Activated CD8-positive, alpha-beta memory T cell treated with anti-CD3 and anti-CD28 coated beads for 1 hour (primary cell): ENCODE measurements at regions not wholly inside any gene's neighbourhood (a gene's known extent, or its start where the extent isn't known, plus 50 kb on each side); places are given as distances from the start of the nearest gene placed in this dataset.

Experiments used
- DNase-seq, 2 donors: peaks; one replicate each; pipeline ENCODE4 v3.0.0-alpha.2; 2020; ENCODE audit warnings: low read depth in 1 of 2; ENCODE audit errors: extremely low read depth in 1 of 2

DNA sequence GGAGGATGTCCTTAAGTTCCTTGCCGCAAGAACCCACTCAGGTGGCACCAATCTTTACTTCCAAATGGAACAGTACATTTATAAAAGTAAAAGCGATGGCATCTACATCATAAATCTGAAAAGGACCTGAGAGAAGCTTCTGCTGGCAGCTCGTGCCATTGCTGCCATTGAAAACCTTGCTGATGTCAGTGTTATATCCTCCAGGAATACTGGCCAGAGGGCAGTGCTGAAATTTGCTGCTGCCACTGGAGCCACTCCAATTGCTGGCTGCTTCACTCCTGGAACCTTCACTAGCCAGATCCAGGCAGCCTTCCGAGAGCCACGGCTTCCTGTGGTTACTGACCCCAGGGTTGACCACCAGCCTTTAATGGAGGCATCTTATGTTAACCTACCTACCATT is 191.7 kb downstream of the TRIM27 start:
- no peak for DNase-seq

DNA sequence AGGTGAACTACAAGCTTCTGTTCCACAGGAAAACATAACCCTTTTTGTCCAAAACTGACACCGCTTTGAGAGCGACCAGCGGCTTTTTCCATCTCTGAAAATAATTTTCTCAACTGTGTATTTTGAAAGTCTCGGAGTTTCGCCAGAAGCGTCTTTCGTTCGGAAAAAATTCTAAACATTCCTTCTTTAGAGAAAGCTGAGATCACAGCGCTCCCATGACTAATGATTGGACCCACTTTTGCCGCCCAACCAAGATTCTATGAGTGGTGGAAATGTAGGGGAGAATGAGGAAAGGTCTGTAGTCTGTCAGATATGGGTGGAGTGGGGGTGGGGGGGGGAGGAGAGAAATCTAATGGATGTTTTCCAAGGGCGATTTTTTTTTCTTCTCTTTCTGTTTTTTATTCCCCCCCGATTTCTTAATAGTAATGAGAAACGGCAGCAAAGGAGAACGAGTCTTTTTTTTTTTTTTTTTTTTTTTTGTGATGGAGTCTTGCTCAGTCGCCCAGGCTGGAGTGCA is 189.3 kb downstream of the TRIM27 start:
- no peak for DNase-seq

DNA sequence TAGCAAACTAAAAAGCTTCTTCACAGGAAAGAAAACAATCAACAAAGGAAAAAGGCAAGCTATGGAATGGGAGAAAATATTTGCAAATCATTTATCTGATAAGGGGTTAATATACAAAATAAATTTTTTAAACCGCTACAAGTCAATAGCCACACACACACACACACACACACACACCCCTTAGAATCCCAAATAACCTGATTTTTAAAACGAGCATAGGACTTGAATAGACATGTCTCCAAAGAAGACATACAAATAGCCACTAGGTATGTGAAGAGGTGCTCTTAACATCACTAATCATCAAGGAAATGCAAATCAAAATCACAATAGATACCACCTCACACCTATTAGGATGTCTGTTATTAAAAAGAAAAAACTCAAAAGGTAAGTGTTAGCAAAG is 187.7 kb downstream of the TRIM27 start:
- DNase-seq, result no peak

DNA sequence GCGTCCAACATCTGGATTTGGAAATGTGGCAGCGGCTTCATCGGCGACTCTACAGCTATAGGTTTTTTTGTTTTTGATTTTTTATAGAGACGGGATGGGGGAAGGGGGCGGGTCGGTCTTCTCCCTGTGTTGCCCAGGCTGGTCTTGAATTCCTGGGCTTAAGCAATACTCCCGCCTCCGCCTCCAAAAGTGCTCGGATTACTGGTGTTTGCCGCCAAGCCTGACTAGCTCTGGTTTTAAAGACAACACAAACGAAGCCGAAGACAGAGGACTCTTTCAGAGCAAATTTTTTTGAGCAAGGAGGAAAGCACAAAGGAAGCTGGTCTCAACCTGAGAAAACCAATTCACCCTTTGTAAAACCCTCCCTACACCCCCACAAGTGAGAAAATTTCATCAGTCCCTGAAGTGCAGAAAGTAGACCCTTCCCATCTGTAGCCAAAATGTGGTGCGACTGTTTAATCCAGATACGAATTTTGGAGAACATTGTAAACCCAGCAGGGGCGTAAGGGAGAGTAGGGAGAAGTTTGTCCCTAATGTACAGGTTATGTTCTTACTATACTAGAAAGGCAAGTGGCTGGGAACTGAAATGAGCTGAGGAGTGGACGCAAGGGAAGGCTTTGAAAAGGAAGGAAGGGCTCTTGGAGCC is 185.9 kb downstream of the TRIM27 start:
- no peak for DNase-seq

DNA sequence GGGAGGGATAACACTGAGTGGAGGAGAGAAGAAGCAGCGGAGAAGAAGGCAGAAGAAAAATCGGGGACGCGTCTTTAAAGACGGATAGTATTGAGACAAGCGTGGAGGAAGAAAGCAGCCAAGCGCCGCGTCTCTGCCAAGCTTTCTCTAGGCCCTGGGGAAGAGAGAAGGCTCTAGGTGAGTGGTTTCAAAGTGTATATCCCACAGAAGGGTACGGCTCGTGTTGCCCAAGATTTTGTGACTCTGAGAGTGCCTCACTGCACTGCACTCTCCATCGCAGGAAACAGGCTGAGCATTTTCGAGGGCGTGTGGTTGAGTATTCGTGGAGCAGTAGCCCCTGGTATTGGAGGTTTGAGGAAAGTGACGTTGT is 185.4 kb downstream of the TRIM27 start:
- DNase-seq, result no peak

DNA sequence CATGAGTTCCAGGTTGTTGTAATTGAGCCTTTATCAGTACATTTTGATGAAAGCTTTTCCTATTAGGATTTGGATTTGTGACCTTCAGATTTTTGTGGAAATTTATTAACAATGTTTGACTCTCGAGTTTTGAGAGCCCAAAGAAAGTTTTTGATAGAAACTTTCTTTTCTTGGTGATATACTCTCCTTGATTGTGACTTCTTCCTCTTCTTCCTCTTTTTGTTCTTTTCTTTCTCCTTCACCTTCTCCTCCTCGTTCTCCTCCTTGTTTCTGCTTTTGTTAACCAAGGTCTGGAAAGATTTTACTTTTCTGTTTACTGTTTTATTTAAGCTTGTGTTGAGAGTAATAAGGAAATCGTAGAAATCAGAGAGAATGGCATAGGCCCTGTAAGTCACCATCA is 182.4 kb downstream of the TRIM27 start:
- no peak for DNase-seq

DNA sequence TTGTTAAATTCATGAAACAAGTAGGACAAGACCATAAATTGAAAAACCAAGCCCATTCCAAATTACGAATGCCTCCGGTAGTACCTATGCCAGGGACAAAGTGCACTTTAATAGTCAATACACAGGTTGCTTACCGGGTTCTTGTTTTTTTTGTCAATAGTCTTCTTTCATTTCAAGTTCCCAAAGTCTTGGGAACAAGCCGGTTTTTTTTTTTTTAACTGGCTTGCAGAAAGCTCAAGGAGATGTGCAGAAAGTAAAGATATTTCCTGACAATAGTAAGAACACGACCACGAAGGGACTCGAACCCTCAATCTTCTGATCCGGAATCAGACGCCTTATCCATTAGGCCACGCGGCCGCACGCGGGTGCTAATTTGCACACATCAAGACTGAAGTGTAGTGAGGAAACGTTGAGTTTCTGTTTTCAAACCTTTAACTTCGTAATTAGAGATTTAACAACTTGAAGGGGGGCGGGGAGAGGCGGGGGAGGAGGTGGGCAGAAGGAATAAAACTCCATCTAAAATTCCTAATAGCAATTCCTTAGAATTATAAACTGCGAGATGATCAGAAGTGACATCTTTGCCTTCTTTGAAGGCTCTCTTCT is 181.0 kb downstream of the TRIM27 start:
- no peak for DNase-seq

DNA sequence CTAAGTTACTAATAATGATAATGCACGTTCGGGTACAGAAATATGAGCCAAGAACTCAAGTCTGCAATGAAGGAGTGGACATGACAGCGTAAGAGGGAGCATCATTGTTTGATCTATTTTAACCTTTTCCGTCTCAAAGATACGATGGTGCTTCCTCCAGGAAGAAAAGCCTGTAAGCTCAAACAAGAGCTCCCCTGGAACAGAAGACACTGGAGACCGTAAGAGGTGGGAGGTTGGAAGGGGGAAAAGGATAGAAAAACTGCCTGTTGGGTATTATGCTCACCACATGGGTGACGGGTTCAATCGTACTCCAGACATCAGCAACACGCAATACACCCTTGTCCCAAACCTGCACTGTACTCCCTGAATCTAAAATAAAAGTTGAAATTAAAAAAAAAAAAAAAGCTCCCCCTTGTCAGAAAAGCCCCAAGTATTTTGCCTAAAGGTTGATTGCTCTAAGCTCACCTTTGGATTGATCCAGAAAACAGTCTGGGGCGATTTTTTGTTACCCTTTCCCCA is 180.5 kb downstream of the TRIM27 start:
- no peak for DNase-seq

DNA sequence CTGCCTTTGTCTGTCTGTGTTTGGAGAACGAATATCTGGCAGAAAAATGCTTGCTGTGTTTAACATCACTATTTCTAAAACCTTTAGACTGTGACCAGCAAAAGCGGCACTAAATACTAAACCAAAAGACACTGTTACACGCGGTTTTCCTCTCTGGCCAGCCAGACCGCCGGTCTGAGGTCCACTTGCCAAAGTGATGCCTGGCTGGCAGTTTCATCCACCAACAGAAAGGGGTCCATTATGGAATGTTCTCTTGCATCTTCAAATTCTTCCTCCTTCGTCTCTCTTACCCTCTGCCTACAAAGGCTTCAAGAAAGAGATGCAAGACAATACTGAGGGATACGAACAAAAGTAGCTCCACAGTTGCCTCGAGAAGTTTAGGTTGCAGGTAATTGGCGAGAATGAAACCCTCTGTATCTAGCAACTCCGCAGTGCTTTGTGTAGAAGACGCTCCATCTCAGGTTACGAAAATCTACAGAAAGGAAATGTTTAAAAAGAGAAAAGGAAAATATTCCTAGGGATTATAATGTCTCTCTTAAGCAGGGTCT is 176.6 kb downstream of the TRIM27 start:
- no peak for DNase-seq

DNA sequence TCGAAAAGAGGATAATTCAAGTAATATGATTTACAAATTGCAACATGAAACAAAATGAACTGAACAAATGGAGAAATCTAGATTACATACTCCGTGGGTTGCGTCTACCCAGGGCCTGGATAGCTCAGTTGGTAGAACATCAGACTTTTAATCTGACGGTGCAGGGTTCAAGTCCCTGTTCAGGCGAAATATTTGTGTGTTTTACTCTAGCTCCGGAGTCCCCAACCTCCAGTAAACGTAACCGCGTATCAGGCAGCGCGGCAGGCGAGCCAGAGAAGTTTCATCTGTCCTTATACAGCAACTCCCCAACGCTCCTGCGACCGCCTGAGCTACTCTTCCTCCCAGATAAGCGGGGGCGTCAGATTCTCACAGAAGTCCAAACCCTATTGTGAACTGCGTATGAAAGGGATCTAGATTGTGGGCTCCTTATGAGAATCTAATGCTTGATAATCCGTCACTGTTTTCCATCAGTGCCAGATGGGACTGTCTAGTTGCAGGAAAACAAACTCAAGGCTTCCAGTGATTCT is 176.1 kb downstream of the TRIM27 start:
- no peak for DNase-seq

DNA sequence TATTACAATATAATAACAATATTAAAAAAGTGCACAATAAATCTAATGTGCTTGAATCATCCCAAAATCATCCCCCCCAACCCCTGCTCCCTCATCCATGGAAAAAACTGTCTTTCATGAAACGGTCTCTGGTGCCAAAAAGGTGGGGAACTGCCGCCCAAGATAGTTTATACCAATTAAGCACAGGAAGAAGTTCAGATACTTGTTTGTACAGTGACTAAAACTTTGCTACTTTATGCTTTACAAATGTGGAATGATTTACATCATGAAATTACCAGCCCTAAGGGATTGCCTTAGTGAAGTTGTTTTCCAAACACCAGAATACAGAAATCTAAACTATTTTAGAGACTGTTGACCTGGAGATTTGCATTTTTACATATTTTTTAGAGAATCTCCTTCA is 175.6 kb downstream of the TRIM27 start:
- no peak for DNase-seq

DNA sequence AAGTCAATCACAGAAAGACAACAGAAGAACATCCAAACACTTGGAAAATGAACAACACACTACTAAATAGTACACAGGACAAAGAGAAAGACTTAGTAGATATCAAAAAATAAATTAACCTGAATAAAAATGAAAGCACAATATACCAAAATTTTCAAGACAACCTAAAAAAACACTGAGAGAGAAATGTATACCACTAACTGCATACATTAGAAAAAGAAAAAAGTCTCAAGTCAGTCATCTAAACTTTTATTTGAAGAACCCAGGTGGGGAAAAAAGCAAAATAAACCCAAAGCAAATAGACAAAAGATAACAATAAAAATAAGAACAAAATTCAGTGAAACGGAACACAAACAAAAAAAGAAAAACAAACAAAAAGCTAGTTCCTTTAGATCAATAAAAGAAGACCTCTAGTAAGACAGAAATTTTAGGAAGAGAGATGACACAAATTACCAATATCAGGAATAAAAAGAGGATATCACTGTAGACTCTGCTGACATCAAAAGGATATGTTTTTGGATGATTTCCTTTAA is 172.8 kb downstream of the TRIM27 start:
- no peak for DNase-seq

DNA sequence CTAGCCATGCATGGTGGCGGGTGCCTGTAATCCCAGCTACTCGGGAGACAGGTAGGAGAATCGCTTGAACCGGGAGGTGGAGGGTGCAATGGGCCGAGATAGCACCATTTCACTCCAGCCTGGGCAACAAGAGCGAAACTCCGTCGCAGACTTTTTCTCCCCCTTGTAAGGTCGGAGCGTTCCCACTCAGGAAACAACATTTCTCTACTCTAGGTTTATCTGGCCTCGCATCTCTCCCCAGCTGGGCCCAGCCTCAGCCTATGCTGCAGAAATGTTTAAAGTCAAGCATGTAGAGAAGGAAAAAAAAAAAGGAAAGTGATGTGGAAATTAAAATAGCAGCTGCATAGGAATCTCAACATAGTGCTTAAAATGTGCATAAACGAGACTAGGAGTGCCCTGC is 172.3 kb downstream of the TRIM27 start:
- no peak for DNase-seq

DNA sequence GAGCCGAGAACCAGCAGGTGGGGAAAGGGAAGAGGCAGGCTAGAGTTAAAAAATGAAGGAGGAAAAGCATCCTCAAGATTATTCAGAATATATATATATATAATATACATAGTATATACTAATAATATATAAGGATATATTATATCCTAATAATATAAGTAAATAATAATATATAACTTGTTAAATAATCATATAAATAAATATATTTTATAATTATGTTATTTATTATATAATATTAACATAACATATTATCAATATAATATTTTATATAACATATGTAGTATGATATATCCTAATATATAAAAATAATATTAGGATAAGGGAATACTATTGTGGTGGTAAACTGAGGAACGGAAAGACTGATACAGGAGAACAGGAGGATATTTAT is 171.8 kb downstream of the TRIM27 start:
- DNase-seq, result no peak

DNA sequence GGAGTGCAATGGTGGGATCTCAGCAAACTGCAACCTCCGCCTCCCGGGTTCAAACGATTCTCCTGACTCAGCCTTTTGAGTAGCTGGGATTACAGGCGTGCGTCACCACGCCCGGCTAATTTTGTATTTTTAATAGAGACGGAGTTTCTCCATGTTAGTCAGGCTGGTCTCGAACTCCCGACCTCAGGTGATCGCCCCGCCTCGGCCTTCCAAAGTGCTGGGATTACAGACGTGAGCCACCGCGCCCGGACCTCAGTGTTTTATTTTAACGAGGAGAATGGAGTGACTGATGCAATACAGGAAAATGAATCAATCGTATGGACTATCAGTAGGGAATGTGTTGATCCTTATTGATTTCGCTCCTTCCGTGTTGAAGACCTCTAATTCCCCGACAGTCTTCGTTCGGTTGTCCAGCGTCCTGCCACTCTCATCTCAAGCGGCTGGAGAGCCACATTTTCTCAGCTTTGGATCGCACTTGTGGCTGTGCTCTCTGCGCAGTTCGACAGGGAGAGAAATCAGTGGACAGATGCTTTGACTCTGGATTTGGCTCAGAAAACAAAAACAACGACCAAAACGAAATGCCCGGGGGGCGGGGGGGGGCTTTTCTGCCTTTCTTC is 166.2 kb downstream of the TRIM27 start:
- no peak for DNase-seq

DNA sequence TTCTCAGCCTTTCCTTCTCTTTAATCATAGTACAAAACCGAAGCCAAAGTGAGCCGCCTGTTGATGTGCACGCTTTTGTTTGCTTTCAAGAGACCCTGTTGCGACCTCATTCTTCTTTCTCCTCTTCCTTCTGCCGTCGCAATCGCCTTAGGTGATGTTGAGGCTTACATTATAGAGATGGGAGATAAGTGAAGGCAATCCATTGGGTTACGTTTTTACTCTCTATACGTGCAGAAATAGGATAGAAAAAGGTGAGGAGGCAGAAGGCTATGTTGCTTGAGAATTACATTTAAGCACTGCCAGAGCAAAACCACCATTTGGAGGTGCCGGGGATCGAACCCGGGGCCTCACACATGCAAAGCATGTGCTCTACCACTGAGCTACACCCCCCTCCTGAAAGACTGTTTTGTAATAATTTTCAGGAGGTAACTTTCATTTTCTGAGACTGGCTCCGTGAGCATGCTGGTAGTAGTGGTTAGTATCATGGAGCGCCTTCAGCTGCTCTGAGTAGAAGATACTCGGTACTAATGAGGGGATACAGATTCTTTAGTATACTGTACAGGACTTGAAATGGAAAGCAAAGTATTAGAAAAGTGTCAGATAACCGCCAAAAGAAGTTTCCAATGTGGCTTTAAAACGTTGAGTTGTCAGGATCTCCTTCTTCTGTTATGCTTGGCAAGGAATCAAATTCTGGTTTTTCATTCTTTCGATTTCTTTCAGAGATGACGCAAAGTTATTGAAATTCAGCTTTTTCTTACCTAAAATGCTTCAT is 165.6 kb downstream of the TRIM27 start:
- DNase-seq, result no peak

DNA sequence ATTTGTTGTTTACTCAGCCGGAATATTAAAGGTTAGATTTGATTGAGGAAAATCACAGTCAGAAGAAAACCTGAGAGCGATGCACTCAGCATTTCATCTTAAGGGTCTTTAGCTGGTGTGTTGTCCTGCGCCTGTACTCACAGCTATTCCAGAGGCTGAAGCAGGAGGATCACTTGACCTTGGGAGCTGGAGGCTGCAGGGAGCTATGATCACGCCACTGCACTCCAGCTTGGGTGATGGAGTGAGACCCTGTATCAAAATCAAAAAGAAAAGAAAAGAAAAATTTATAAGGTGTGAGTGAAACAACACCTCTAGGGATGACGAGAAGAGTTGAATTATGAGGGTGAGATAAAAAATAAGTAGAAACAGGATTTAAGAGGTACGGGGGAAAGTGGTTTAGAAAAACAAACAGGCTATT is 165.0 kb downstream of the TRIM27 start:
- DNase-seq, result no peak

DNA sequence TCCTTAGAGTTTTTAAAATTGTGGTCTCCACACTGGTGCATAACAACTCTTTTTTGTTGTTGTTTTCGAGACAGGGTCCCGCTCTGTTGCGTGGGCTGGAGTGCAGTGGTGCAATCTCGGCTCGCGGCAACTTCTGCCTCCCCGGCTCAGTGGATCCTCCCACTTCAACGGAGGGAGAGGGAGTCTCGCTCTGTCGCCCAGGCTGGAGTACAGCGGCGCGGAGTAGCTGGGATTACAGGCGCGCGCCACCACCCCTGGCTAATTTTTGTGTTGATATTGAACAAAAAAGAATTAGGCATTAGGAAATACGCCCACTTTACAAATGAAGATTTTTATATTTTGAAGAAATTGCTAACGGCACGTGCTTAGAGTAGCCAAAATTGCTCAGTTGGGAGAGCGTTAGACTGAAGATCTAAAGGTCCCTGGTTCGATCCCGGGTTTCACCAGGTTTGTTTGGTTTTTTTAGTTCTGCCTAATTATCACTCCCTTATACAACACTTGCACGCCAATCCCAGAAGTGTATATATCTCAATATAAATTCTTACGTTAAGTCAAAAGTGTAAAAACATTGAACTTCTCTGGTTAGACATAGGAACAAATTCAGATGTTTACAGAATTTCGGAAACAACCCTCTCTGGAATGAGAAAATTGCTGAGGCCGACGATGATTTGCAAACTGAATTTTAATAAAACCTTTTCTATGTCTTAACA is 159.6 kb downstream of the TRIM27 start:
- no peak for DNase-seq

DNA sequence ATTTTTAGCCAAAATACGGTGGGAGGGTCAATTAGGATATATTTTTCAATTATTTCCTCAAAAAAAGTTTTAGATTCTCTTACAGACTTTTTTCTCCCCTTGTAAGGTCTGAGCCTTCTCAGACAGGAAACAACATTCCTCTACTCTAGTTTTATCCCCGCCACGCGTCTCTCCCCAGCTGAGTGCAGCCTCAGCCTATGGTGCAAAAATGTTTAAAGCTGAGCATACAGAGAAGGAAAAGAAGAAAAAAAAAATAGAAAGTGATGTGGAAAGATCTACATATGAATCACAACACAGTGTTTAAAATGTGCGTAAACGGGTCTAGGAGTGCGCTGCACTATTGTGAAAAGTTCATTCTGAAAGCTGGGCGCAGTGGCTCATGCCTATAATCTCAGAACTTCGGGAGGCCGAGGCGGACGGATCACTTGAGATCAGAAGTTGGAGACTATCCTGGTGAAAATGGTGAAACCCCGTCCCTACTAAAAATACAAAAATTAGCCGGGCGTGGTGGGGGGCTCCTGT is 159.0 kb downstream of the TRIM27 start:
- no peak for DNase-seq

DNA sequence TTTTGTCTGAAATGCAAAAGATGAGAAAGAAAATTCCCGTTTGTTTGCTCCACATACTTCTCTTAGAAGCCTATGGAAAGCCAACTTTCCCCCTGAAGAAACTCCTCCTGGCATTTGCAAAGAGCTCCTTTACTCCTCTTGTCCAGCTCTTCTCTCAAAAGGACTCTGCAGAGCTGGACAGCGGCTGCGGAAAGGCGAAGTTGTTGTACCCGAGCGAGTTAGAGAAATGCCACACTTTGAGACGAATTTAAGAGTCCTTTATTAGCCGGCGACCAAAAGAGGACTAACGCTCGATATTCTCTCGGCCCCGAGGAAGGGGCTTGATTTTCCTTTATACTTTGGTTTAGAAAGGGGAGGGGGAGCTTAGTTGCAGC is 157.8 kb downstream of the TRIM27 start:
- no peak for DNase-seq
